ENCODE measurements at regions not wholly inside any gene's neighbourhood (a gene's known extent, or its start where the extent isn't known, plus 50 kb on each side); places are given as distances from the start of the nearest gene placed in this dataset.

- no peak for TF ChIP-seq GATA3 (IDR thresholded peaks at IDR 0.05; ENCODE audit: low read depth, low read length)
- TF ChIP-seq GATA2 (IDR thresholded peaks at IDR 0.05; ENCODE audit: low read depth, low read length): no peak
Measured at GRCh38 chr9:99752417-99753109, 69.1 kb upstream of the NR4A3 start.
